Neuronal stem cell (in vitro differentiated cells): ENCODE measurements at regions not wholly inside any gene's neighbourhood (a gene's known extent, or its start where the extent isn't known, plus 50 kb on each side); places are given as distances from the start of the nearest gene placed in this dataset.

Experiments
- DNase-seq: peaks from one replicate; pipeline ENCODE4 v3.0.0-alpha.2; 2013; ENCODE audit warnings: low spot score
- H2AFZ ChIP-seq: one replicate; pipeline ENCODE4 v1.6.1; 2013; ENCODE audit warnings: mild to moderate bottlenecking, low read length, inconsistent platforms
- H2AK5ac ChIP-seq: 2 replicates; pipeline ENCODE4 v1.6.1; 2013; ENCODE audit warnings: low read depth, mild to moderate bottlenecking, inconsistent platforms, low read length, moderate library complexity, mixed read lengths
- H2BK120ac ChIP-seq: 2 replicates; pipeline ENCODE4 v1.6.1; 2013; ENCODE audit warnings: low read depth, mild to moderate bottlenecking, inconsistent platforms, low read length, moderate library complexity, mixed read lengths
- H2BK12ac ChIP-seq: one replicate; pipeline ENCODE4 v1.6.1; 2013; ENCODE audit warnings: low read length, inconsistent platforms
- H2BK15ac ChIP-seq: 2 replicates; pipeline ENCODE4 v1.6.1; 2013; ENCODE audit warnings: mild to moderate bottlenecking, low read length, inconsistent platforms, mixed read lengths
- H2BK5ac ChIP-seq: one replicate; pipeline ENCODE4 v1.6.1; 2013; ENCODE audit warnings: inconsistent platforms, mild to moderate bottlenecking, low read length, moderate library complexity
- H3K14ac ChIP-seq: one replicate; pipeline ENCODE4 v1.6.1; 2013; ENCODE audit warnings: low read length, inconsistent platforms
- H3K18ac ChIP-seq: 2 replicates; pipeline ENCODE4 v1.6.1; 2013; ENCODE audit warnings: low read length, inconsistent platforms
- H3K23ac ChIP-seq: 2 replicates; pipeline ENCODE4 v1.6.1; 2013; ENCODE audit warnings: low read depth, mild to moderate bottlenecking, mixed read lengths, low read length, inconsistent platforms; ENCODE audit not compliant: poor library complexity
- H3K27ac ChIP-seq: replicated peaks from 3 replicates; pipeline ENCODE4 v1.5.1; 2013; ENCODE audit warnings: low read length, inconsistent platforms
- H3K27me3 ChIP-seq, 3 experiments: 2 replicates each; pipeline ENCODE4 v1.6.1; 2013; ENCODE audit warnings: low read length in 3 of 3, mild to moderate bottlenecking in 2 of 3, inconsistent platforms in 1 of 3, low read depth in 1 of 3, mixed read lengths in 1 of 3, moderate library complexity in 1 of 3; ENCODE audit not compliant: control insufficient read depth in 3 of 3, insufficient read depth in 3 of 3
- H3K36me3 ChIP-seq, 2 donors: replicated peaks in 1 of 2; 2 replicates each; pipeline ENCODE4 v1.6.1; 2013; ENCODE audit warnings: low read length in 2 of 2; ENCODE audit not compliant: control insufficient read depth in 2 of 2, insufficient read depth in 2 of 2
- H3K4ac ChIP-seq: 2 replicates; pipeline ENCODE4 v1.6.1; 2013; ENCODE audit warnings: inconsistent platforms, mild to moderate bottlenecking, low read length, moderate library complexity
- H3K4me1 ChIP-seq, 2 donors: 1 replicate in 1 of 2; 2 replicates in 1 of 2; pipeline ENCODE4 v1.6.1; 2013; ENCODE audit warnings: low read length in 2 of 2, low read depth in 1 of 2; ENCODE audit not compliant: control insufficient read depth in 2 of 2, insufficient read depth in 1 of 2
- H3K4me2 ChIP-seq: one replicate; pipeline ENCODE4 v1.6.1; 2013; ENCODE audit warnings: mild to moderate bottlenecking, low read length, inconsistent platforms; ENCODE audit not compliant: insufficient read depth, poor library complexity, severe bottlenecking
- H3K4me3 ChIP-seq, 2 donors: 2 replicates each; pipeline ENCODE4 v1.5.1; 2013; ENCODE audit warnings: low read length in 2 of 2, mild to moderate bottlenecking in 2 of 2, inconsistent platforms in 1 of 2, moderate library complexity in 1 of 2
- H3K79me1 ChIP-seq: one replicate; pipeline ENCODE4 v1.6.1; 2013; ENCODE audit warnings: low read depth, mild to moderate bottlenecking, inconsistent platforms, low read length, moderate library complexity
- H3K9ac ChIP-seq: one replicate; pipeline ENCODE4 v1.6.1; 2013; ENCODE audit warnings: mild to moderate bottlenecking, low read depth, low read length, inconsistent platforms; ENCODE audit not compliant: poor library complexity
- H3K9me3 ChIP-seq, 2 donors: replicated peaks in 1 of 2; 2 replicates each; pipeline versions ENCODE3 to v1.6.1; 2013; ENCODE audit warnings: low read length in 2 of 2, mild to moderate bottlenecking in 2 of 2, inconsistent platforms in 1 of 2, low read depth in 1 of 2, mixed read lengths in 1 of 2, moderate library complexity in 1 of 2; ENCODE audit not compliant: control insufficient read depth in 2 of 2, insufficient read depth in 1 of 2
- H4K8ac ChIP-seq: one replicate; pipeline ENCODE4 v1.6.1; 2013; ENCODE audit warnings: low read depth, mild to moderate bottlenecking, inconsistent platforms, low read length, moderate library complexity
- H4K91ac ChIP-seq: one replicate; pipeline ENCODE4 v1.6.1; 2013; ENCODE audit warnings: low read length, low read depth, mild to moderate bottlenecking, inconsistent platforms; ENCODE audit not compliant: poor library complexity
- WGBS, 2 donors: extraction: QIAGEN DNeasy Blood & Tissue Kit; methylation state at CpG; one replicate each; pipeline ENCODE4 v1.1.7; 2013; ENCODE audit warnings: missing lambda C conversion rate in 2 of 2, mixed read lengths in 1 of 2; ENCODE audit not compliant: insufficient read length in 2 of 2, insufficient replicate concordance in 1 of 2; ENCODE audit errors: extremely low coverage in 2 of 2; 5-methylcytosine and 5-hydroxymethylcytosine counted together

GRCh38 chr12:31228811-31229792, 96.8 kb downstream of the SINHCAF start:
- Histone ChIP-seq H2AFZ (no peak overlapping the region), H3K79me1 (no peaks in the 10 kb centered on the region), H3K36me3 (no peaks in the 10 kb centered on the region), H2BK120ac (no peak overlapping the region), H2AK5ac (no peak overlapping the region), H2BK15ac (no peak overlapping the region), H3K4ac (no peak overlapping the region), H2BK12ac (no peak overlapping the region), H3K14ac (no peak overlapping the region), H3K4me1 (peaks cover 3 to 6% of the 10 kb centered on the region in 2 donors), H4K91ac (no peak overlapping the region), H3K9me3 (peaks cover 6 to 12% of the 10 kb centered on the region in 2 donors), H4K8ac (no peak overlapping the region), H3K27me3 (peaks cover 0 to 13% (median 0%) of the 10 kb centered on the region in 3 experiments), H2BK5ac (no peak overlapping the region), H3K4me2 (no peak overlapping the region), H3K23ac (no peak overlapping the region), H3K4me3 (no peak overlapping the region), H3K27ac (no peak overlapping the region), H3K9ac (no peak overlapping the region), H3K18ac (no peak overlapping the region)
- no peak for DNase-seq
- WGBS, 2 donors = no CpG with 5 or more reads among the region's 23 CpGs

- Histone ChIP-seq H2BK5ac (no peak overlapping the region), H4K8ac (no peak overlapping the region), H3K9ac (no peak overlapping the region), H2BK120ac (no peak overlapping the region), H3K4me1 (peaks cover 1 to 3% of the 10 kb centered on the region in 2 donors), H3K27ac (no peak overlapping the region), H3K18ac (no peak overlapping the region), H2BK12ac (no peak overlapping the region), H3K4me2 (no peak overlapping the region), H3K27me3 (peaks cover 0 to 13% (median 0%) of the 10 kb centered on the region in 3 experiments), H3K4ac (no peak overlapping the region), H3K79me1 (no peaks in the 10 kb centered on the region), H2BK15ac (no peak overlapping the region), H3K9me3 (peaks cover 6 to 12% of the 10 kb centered on the region in 2 donors), H2AK5ac (no peak overlapping the region), H4K91ac (no peak overlapping the region), H3K23ac (no peak overlapping the region), H3K4me3 (no peak overlapping the region), H3K36me3 (no peaks in the 10 kb centered on the region), H3K14ac (no peak overlapping the region), H2AFZ (no peak overlapping the region)
- DNase-seq = no peak
- WGBS, 2 donors = no CpG with 5 or more reads among the region's 5 CpGs
Observed at GRCh38 chr12:31230004-31230403, 95.9 kb downstream of the SINHCAF start.
